Renal cortex interstitium (tissue), 11 donors: ENCODE measurements at regions not wholly inside any gene's neighbourhood (a gene's known extent, or its start where the extent isn't known, plus 50 kb on each side); places are given as distances from the start of the nearest gene placed in this dataset.
"Not testable (repeated sequence)": the region's sequence is repeated elsewhere in the genome, so short reads cannot be mapped to it uniquely, and the experiment has no call there.

Experiments used
- DNase-seq, 11 donors: peaks; one replicate each; pipeline ENCODE4 v3.0.0-alpha.2; 2013; ENCODE audit warnings: low read depth in 9 of 11, low spot score in 4 of 11; ENCODE audit errors: extremely low read depth in 1 of 11

DNA sequence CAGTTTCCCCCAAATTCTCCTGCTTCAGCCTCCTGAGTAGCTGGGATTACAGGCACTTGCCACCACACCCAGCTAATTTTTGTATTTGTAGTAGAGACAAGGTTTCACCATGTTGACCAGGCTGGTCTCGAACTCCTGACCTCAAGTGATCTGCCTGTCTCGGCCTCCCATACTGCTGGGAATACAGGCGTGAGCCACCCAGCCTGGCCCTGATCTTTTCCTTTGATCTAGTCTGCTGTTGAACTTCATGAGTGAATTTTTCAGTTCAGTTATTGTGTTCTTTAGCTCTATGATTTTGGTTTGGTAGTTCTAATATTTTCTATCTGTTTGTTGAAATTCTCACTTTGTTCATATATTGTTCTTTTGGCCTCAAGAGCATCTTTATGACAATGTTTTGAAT, 83.4 kb upstream of the RAP2C start:
- not testable (repeated sequence) for DNase-seq

DNA sequence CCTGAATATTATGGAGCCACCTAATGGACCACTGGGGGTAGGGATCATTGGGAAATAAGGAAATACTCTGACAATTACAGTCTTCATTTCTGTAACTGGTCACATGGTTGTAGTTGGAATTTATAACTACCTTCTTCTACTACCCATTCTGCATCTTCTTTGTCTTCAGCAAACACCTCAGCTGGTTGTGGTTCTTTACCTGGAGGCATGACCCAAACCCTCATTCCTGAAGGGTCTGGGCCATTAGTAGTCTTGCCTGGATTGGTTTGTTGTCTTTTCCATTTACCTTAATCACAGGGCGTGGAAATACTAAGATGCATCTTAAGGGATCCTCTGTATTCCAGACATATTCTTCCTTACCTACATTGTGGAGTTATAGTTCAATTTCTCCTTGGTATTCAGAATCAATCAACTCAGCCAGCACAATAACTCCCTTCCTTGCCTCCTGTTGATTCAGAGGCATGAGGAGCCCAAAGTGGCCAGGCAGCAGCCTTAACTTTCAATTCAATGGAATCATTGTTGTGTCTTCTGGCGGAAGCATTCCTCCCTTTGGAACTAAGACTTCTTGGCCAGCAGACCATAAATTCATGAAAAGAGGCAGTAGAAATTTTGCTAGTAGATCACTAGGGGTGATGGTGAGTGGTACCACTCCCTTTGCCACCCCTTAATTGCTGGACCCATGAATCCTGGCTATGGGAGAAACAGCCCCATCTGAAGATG, 75.7 kb upstream of the RAP2C start:
- DNase-seq, result no peak

DNA sequence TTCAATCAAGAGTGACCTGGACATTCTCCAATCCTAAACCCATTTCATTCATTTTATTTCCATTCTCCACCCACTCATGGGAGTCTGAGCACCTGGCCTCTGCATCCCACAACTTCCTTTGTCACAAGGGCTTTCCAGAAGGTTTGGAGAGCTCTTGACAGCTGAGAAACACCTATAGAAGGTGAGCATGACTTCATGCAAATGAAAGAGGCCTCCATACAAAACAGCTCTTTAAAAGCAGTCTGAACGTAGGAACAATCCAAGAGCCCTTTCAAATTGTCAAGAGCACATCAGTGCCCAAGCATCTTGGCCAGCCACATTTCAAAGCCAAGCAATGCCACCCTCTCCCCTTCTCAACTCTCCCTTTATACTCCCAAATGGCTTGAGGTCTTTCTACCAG, 74.9 kb upstream of the RAP2C start:
- no peak for DNase-seq

- peak; percentile 9 to 62 (median 45) for DNase-seq
These were observed 73.5 kb upstream of the RAP2C start for GRCh38 chrX:132292793-132293192.

GRCh38 chrX:132277953-132278614, 58.8 kb upstream of the RAP2C start:
- DNase-seq, result no peak

- DNase-seq, result no peak
These were observed 53.6 kb upstream of the RAP2C start for GRCh38 chrX:132272826-132273225.

DNA sequence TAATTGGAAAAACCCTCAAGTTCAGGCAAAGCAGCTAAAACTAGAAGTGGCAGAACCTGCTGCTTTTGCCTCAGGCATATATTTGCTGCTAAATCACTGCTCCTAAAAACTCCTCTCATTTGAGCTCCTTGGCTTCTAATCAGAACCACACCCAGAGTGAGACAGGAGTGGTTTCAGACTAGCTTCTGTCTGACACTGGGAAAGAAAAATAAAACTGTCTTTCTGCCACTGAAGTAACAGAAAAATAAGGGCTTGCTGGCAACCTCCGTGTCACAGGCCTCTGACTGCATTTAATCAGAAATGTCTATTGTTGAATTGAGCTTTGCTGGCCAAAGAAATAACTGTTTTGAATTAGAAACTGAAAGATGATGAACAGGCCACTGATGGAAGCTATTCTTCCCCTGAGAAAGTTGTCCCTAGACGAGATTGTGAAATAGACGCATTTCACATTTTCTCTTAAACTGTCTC, 52.1 kb upstream of the RAP2C start:
- DNase-seq, result no peak

- DNase-seq, result no peak
These were observed 51.5 kb upstream of the RAP2C start for GRCh38 chrX:132270699-132271098.

- no peak for DNase-seq
These were observed 50.8 kb upstream of the RAP2C start for GRCh38 chrX:132270021-132270420.
